OCI-M1 (cell line): ENCODE measurements at regions not wholly inside any gene's neighbourhood (a gene's known extent, or its start where the extent isn't known, plus 50 kb on each side); places are given as distances from the start of the nearest gene placed in this dataset.
A peak's percentile ranks its signal among the peaks of the same experiment; 100 is the strongest.
"Not testable (repeated sequence)": the region's sequence is repeated elsewhere in the genome, so short reads cannot be mapped to it uniquely, and the experiment has no call there.

Experiments used
- DNase-seq: peaks from one replicate; lab custom pipeline; 2025; lab: John Stamatoyannopoulos, UW

DNA sequence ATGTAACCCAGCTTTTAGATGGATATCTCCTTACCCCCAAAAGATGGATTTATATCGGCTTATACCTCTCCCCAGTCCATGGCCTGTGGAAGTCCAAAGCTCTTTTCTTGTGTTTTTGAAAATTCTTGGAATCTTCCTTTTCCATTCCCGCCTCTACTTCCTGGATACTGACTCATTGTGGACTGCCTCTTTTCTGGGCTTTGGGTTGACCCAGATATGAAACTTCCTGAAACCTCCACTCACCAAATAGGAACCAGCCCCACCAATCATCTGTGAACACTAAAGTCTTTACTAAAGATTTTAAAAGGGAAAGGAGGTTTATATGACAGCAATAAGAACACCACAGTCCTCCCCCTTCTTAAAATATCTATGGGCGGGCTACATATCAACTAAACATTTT is 163.4 kb upstream of the SYN3 start:
- DNase-seq: no peak

DNA sequence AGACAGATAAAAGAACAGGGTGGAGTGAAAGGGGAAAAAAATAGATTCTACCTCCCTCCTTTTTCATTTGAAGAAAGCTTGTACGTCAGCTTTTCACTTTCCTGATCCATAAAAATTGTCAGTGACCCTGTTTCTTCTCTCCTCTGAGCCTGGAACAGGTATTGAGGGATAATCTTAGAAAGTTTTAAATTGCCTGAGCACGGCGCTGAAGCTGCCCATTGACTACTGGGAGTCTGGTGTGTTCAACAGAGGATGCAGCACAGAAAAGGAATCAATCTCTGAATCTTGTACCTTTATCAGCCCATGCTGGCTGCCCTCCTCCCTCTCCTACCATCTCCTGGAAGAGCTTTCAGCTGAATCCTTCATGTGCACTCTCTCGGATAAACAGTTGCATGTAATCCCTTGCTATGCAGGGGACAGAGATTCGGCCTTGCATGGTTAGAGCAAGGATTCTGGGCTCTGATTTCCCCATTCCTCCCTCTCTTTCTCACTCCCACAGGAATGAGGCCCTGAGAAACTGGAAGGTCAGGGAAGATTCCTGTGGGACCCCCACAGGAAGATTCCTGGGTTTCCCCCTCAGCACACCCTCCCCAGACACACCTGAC is 162.4 kb upstream of the SYN3 start:
- DNase-seq: no peak

DNA sequence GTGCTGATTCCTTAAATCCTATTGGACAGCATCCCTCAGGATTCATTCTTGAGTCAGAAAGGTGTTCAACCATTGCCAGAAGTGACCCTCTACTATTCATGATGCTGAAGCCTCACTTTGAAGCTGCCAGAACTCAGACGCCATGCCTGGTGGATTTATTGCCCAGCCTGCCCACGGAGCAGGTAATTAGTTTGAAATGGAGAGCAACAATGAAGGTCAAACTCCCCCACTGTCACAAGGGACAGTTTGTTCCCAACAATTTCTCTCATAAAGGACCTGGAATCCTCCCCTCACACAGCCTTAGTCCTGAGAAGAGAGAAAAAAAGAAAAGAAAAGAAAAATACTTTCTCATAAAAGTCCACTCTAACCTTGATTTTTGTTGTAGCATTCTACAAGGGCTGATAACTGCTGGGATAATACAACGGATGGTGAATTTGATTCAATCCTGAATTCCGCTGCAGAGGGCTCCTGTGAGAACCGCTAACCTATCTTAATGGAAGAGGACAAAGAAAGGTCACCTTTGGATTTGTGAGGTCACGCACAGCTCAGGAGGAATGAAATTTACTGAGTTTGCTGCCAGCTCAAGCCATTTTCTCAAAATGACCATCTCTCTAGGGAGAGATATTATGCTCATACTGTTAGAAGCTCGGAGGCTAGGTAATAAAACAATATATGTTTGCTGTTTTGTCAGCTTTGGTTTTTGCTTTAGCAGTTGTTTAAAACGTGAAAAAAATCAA is 161.6 kb upstream of the SYN3 start:
- no peak for DNase-seq

DNA sequence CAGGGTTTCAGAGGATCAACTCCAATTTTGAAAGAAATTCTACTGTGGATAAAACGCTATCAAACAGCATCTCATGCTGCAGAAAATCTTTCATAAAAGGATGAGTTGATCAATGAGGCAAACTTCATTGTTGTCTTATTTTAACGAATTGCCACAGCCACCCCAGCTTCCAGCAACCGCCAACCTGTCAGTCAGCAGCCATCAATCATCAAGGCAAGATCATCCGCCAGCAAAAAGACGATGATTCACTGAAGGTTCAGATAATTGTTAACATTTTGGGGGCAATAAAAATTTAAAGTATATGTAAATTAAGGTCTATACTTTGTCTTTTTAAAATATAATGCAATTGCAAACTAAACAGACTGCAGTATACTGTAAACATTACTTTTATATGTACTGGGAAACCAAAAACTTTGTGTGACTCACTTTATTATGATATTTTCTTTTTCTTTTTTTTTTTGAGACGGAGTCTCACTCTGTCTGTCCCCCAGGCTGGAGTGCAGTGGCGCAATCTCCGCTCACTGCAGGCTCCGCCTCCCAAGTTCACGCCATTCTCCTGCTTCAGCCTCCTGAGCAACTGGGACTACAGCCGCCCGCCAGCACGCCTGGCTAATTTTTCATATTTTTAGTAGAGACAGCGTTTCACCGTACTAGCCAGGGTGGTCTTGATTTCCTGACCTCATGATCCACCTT is 155.3 kb upstream of the SYN3 start:
- no peak for DNase-seq

DNA sequence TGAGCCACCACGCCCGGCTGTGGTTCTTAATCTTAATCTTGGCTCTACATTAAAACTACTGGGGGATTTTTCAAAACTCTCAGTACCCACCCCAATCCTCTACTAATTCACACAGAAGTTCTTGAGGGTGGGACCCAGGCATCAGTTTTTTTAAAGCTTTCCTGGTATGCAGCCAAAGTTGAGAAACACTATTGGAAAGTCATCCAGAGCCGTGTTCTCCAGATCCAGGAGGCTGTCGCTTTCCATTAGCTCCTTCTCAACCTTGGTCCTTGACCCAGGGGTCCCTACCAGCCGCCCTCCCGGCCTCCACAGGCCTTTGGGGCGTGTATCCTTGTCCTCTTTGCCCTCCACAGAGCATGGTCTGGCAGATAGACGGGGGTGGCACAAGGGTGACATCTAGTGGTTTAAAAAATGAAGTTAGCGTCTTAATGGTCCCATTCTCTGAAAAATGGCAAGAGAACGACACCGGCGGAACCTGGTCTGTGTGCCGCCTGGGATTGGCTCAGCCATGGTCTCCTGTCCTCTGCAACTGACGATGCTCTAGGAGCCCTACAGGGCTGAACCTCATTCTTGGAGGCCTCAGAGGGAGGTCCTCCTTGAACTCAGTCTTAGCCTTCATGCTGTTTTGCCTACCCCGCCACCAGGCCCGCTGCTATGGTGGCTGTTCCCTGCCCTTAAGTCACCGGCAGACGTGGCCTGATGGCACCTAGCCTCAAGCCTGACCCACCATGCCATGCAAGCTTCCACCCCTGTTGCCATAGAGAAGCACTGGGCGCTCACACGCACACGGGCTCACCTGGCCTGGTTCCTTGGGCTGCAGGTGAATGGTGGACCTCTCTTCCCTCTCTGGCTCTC is 152.0 kb upstream of the SYN3 start:
- peak; percentile 50 for DNase-seq

DNA sequence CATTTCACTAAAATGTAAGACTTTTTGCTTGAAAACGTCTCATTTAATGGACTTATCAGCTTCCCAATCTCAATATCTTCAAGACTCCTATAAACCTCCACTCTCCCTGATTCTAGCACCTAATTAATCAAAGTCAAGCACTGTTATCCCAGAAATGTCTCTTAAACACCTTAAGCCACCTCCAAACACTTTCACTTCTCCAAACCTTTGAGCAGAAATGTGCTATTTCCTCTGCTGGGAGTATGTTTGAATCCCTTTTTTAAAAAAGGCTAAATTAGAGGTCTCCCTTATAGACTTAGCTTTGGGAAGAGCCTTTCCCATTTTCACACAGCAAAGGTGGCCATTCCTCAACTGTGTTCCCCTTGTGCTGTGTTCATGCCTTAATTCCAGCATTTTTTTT is 146.2 kb upstream of the SYN3 start:
- DNase-seq: no peak

DNA sequence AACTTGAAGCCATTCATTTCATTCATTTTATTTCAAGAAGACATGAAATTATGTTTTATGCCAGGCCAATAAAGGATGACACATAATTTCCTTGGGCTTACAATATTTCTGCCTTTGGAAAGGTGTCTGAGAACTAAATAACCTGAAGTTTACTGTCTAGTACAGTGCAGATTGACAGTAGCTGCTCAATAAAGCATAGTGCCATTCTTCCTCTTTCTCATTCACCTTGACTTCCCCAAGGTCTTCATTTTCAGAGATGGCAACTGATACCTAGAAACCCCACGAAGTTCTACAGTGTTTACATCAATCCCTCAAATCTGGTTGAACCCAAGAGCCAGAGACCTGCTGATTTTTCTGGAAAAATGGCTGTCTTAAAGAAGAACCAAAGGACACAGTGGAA is 144.3 kb upstream of the SYN3 start:
- no peak for DNase-seq

GRCh38 chr22:33194529-33195077 is 136.4 kb upstream of the SYN3 start:
- DNase-seq: no peak

DNA sequence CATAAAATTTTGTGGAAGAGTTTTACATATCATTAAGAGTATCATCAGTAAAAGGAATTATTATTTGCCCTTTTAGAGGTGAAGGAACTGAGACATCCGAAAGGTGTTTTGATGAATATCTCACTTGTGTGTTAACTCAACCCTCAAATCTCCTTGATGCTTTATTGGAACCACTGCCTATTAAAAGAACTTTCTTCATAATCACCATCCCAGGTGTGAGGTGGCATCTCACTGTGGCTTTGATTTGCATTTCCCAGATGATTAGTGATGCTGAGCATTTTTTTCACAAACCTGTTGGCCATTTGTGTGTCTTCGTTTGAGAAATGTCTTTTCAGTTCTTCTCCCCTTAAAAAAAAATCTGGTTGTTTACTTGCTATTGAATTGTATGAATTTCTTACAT is 134.0 kb upstream of the SYN3 start:
- DNase-seq: no peak

DNA sequence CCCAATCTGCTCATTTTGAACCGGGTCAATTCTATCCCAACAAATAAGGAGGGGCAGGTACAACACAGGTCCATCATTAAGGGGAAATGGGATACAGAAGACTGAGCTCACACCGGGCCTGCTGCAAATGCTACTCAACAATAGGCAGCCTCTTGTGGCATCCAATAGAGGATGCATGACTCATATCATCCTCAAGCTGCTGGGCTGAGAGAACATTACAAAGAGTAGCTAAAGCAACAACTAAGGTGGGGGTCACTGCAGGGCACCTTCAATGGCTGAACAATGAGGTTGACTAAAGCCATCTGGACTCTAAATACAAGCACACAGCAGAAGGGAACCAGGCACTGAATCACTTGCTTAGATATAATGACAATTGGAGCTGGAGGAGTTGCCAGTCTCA is 130.1 kb upstream of the SYN3 start:
- DNase-seq: no peak

- no peak for DNase-seq
These were observed 128.6 kb upstream of the SYN3 start for GRCh38 chr22:33186816-33187215.

GRCh38 chr22:33180356-33180755 is 122.2 kb upstream of the SYN3 start:
- no peak for DNase-seq

- no peak for DNase-seq
These were observed 110.0 kb upstream of the SYN3 start for GRCh38 chr22:33167998-33168790.

GRCh38 chr22:33166206-33166605 is 108.0 kb upstream of the SYN3 start:
- no peak for DNase-seq

DNA sequence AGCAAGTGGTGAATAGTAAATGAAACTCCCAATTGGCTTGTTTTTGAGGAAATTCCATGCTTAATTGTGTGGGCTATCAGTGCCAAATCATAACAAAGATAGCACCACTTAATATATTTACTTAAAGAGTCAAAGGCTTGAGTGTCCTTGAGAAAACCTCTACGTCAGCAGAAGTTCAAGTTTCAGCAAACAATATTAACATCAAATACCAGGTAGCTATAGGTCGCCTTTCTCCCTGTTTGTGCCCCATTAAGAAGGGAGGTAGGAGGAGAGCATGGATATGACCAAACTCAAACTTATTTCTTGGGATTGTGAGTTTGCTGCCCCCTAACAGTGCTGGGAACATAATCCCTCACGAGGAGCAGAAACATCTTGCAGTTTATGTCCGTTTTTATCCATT is 105.6 kb upstream of the SYN3 start:
- no peak for DNase-seq

GRCh38 chr22:33162196-33162595 is 104.0 kb upstream of the SYN3 start:
- DNase-seq: no peak

GRCh38 chr22:33160525-33160924 is 102.3 kb upstream of the SYN3 start:
- DNase-seq: no peak

GRCh38 chr22:33154967-33155366 is 96.8 kb upstream of the SYN3 start:
- not testable (repeated sequence) for DNase-seq

GRCh38 chr22:33149611-33150010 is 91.4 kb upstream of the SYN3 start:
- DNase-seq: no peak

DNA sequence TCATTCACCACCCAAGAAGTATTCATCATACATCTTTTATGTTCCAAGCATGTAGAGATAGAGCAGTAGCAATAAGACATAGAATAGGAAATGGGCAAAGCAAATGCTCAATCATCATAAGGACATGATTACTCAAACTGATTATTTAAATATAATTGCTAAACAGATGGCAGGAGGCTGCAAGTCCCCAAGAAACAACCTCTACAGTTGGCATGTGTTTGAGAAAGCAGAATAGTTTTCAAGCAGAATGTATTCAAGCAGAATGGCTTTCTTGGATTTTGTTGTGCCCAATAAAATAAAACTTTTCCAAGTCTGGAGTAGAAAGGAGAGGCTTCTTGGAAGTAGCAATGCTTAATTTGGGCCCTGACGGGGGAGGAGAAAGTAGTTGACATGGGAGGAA is 86.5 kb upstream of the SYN3 start:
- DNase-seq: no peak

- DNase-seq: no peak
These were observed 84.3 kb upstream of the SYN3 start for GRCh38 chr22:33142282-33143055.
